Left hindlimb (tissue), 1 donor: ENCODE measurements at regions not wholly inside any gene's neighbourhood (a gene's known extent, or its start where the extent isn't known, plus 50 kb on each side); places are given as distances from the start of the nearest gene placed in this dataset.

Source experiments
- DNase-seq: peaks from one replicate; pipeline ENCODE4 v3.0.0-alpha.2; 2018

DNA sequence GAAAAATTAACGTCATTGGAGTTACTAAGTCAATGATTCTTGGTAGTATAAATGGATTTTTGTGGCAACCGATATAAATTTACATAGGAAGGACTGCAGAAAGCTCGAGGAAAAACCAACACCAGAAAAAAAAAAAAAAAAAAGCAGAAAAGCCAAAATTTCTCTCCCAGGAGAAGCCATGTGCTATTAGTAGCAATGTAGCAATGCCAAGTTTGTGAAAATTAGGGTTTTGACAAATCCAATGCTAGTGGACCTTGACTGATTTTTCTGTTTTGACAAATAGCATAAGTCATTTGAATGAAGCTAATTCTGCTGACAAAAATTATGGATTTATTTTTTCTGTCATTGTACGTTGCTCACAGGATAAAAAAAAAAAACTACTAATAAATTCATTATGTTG lies 1561.9 kb downstream of the MRPL39 start:
- no peak for DNase-seq

DNA sequence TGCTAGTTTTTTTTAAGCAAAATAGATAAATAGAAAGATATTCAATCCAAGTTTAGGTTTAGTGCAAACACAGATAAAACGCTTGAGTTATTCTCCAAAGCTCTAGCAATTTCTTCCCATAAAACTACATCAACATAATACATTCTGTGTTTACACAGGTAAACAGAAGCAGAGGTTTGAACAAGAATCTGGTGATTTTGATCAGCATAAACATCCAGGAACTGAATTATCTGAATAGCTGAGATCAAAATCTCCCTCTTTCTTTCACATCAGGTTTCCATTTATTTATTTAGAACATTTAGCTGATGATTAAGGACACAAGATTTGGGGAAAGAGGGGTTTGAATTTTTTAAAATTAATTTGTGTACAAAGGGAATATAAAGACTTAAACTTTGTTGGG lies 1564.6 kb downstream of the MRPL39 start:
- no peak for DNase-seq

DNA sequence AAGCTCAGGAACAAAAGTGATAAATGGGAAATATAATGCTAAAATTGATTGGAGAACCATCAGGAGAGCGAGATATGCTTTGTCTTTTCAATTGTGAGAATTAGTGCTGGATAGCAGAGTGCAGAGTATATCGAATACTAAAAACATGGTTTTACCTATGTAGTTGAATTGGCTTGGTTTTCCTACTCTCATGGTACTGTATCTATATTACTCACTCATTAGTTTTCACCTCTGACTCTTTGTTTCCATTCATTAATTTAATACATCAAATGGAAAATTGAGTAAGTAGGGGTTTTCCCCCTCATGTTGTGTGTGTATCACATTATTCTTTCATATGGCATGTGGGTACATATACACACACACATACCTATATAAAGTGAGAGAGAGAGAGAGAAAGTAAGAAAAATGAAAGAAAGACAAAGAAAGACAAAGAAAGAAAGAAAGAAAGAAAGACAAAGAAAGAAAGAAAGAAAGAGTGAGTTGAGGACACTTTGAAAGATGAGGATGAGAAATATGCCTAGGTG lies 1574.5 kb downstream of the MRPL39 start:
- no peak for DNase-seq

DNA sequence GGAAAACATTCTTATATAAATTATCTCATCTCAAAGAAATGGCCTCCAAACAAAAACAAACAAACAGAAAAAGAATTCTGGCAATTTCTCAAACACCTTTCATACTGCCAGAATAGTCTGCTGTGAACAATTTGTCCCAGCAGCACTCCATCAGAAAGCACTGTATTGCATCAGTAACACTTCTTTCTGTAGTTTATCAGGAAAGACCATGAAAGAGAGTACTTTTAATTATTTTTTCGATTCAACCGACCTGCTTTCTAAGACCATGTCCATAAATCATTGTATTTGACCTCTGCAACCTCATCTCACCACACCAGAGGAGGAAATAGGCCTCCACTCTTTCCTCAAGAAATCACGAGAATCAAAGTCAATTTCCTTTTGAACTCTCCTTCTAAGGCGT lies 1579.9 kb downstream of the MRPL39 start:
- DNase-seq, result no peak

DNA sequence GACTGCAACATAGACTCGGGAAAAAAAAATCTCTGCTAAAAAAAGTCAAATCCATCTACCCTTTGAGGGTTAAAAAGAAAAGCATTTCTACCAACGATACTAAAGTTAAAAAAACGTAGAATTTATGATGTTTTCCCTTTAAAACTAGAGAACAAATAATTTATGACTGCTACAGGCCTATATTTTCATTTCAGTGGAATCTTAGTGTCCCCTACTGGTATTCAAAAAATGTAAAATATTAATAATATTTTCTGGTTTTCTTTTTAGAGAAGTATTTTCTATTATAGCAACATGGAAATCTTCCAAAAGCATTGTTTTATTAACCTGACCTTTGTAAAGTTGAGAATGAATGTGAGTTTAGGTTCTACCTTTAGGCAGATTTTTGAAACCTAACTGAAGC lies 1582.2 kb downstream of the MRPL39 start:
- DNase-seq, result no peak

DNA sequence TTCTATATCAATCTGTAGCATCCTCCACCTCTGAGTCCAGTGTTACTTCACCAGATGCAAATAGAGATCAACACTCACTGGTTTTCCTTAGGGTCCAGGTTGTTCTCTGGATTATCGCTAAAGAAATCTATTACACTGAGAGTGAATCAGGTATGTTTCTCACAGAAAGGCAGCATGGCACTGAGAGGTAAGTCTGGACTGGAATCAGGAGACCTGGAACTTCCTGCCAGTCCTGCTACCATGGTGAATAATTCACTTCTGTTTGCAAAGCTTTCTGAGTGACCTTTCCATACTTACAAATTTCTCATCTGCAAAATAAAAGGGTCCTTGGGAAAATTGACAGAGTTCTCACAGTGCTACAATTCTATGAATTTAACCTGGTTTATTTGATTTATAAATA lies 1583.3 kb downstream of the MRPL39 start:
- no peak for DNase-seq

DNA sequence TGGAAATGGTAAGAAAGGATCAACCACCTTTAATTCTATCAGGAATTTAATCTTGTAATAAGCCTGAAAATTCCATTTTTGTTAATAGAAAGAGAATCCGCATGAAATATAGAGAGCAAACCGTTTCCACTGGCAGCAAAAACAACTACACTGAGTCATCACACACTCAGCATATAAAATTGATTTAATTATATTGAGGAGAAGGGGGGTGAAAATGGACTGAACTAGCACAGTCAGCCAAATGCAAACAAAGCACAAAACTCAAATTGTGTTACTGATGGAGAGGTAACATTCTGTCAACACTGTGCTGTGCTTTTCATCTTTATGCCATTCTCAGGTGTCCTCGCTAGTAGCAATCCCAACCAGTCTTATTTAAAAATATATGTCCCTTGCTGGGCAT lies 1583.9 kb downstream of the MRPL39 start:
- no peak for DNase-seq

DNA sequence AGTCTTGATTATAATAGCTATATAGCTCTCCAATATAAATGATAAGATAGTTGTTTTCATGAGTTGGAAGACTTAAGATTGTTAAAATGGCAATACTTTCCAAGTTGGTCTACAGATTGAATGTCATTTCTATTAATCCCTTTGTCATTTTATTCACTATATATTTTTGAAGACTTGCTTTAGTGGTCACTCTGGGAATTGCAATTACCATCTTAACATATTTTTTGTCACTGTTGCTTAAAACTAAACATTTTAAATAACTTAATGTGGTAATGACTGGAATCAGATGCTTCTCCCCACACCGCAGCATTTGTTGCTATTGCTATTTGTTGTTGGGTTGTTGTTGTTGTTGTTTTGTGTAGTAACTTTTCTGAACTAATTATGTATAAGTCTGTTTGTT lies 1592.9 kb downstream of the MRPL39 start:
- no peak for DNase-seq

DNA sequence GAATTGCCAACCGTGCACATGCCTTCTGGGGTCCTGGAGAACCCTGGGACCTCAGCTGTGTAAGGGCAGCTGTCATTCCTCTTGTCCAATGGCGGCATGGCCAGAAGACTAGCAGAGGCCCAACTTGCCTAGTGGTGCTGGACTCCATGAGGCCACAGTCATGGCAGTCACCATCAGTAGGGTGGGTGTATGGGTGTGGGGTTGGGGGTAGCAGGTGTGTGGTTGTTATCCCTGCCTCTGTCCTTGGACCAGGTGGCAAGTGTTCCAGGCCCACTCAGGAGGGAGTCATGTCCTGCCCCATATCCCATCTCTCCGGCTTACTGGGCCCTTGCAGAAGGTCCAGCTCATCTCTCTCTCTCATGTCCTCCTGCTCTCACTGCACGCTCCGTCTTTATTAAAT lies 1596.2 kb downstream of the MRPL39 start:
- no peak for DNase-seq

DNA sequence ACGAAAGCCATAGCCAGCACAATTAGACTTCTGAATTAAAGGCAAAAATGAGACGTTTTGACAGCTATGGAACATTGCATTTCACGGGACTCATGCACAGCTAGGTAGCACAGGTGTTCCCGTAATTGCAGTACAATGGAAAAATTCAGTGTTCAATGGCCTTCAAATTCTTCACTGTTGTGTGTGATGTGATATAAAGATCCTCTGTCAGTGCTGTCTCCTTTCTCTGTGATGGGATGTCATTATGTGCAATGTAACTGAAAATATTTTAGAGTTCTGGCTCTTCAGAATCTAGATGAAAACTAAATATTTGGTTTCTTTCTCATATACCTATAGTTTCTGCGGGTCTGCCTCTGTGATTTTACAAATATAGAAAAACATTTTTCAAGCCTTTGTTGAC lies 1599.7 kb downstream of the MRPL39 start:
- DNase-seq, result no peak

DNA sequence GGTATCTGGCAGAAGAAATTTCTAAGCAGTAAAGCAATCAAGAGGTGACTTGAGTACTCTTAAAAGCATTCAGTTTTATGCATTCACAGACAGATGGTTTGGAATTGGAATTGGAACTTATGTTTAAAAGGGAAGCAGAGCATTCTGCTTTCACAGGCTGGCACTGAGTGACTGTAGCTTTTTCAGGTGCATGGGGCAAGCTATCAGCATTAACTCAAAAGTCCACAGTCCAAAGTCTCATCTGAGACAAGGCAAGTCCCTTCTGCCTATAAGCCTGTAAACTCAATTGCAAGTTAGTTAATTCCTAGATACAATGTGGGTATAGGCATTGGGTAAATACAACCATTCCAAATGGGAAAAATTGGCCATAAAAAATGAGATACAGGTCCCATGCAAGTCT lies 1620.3 kb downstream of the MRPL39 start:
- no peak for DNase-seq

DNA sequence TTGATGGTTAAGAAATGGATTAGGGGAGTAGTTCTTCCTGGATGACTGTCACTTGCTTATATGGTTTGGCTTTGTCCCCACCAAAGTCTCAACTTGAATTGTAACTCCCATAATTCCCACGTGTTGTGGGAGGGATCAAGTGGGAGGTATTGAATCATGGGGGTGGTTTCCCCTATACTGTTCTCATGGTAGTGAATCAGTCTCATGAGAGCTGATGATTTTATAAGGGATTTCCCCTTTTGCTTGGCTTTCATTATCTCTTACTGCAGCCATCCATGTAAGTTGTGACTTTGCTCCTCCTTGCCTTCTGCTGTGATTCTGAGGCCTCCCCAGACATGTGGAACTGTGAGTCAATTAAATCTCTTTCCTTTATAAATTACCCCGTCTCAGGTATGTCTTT lies 1621.1 kb downstream of the MRPL39 start:
- DNase-seq, result no peak

DNA sequence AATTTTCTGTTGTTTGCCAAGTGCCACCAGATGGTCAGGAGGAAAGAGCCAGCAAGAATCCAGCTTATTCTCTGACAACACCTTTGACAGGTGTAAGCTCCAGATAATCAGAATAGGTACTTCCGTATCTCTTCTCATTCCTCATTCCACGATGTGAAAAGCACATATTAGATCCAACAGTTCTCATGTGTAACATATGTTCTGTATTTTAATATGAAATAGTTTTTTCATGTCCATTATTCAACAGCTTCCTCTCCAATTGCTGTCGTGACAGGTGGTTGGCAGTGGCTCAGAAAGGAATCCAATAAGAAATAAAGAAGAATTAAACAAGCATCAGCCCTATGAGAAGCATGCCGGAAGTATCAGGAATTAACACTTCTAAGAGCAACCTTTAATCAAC lies 1624.7 kb downstream of the MRPL39 start:
- DNase-seq, result no peak

DNA sequence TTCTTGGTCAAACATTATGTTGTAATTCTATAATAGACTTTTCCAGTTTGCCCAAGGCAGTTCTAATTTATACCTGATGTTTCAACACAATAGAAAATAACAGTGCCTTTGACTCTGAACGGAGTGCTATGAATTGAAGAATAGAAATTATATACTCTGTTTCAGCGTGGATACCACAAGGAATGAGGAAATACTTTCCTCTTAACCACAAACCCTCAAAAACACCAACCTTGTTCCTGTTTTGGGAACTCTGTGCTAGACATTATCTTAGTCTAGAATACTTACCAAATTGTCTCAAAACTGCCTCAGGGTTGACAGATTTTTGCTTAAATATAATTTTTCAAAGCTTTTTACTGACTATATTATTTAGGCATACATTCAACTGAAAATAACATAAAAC lies 1629.3 kb downstream of the MRPL39 start:
- no peak for DNase-seq

DNA sequence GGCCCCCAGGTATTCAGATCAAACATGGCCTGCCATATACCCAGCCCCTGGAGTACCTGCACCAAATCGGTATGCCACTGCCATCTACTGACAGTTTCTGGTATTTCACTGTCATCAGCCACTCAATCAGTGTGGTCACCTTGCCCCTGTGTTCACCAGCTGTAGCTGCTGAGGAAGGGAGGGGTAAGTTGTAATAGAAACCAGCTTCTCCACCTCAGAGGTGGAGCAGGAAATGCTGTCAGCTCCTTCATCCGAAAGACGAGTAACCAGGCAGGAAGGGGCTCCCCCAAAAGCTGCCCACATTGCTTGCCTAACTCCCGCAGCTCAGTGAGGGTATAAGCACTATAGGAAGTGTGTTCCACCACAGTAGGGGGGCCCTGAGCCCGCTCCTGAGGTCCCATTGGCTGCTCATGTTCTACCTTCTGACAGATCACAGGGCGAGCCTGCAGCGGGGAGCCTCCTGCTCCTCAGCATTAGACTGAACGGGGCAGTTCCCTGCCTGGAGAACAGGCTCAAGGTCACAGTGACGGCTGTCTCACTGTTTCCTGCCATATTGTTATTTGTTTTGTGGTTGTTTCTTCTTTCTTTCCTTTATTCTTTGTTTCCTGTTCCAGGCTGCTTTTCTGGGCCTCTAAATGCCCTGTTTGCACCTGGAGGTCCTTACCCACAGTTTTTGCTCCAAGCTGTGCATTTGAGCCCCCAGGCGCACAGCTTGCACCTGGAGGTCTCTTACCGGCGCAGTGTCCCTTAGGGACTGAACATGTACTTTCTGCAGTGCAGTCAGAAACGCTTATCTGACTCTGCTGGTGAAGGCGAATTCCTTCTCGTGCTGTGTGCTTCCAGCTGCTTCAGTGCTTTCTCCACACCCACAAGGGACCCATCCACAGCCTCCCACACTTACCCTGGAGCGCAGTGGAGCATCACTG lies 1638.3 kb downstream of the MRPL39 start:
- no peak for DNase-seq

DNA sequence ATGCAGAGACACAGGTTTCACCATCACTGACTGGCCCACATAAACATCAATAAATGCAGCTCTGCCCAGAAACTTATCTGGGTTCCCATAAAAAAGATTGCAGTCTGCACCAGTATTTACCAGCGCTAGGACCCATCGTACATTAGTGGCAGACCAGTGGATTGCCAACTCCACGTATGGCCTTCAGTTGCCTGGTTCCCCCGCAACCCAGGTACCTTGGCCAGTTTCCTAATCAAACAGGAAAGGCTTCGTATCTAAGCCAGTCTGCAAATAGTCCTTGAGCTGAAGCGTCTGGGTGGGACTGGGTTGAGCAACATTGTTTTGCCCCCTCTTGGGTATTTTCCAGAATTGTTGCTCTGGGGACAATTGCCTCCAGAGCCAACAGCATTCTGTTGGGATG lies 1639.3 kb downstream of the MRPL39 start:
- DNase-seq, result no peak

DNA sequence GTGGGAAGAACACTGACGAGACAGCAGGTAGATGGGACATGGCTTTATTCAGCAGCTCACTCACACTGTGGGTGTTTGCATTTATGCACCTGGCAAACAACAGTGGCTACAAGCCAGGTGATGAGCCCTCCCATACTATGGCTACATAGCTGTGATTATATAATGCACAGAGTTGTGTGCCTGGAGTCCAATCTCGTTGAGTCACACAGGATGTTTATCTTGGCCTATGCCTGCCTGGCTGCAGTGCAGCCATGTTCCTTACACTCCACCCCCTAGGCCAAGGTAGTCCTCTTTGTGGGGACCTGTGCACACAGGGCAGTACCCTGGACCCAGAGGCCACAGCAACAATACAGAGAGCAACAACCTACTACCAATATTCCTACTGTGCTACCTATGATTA lies 1643.8 kb downstream of the MRPL39 start:
- no peak for DNase-seq

DNA sequence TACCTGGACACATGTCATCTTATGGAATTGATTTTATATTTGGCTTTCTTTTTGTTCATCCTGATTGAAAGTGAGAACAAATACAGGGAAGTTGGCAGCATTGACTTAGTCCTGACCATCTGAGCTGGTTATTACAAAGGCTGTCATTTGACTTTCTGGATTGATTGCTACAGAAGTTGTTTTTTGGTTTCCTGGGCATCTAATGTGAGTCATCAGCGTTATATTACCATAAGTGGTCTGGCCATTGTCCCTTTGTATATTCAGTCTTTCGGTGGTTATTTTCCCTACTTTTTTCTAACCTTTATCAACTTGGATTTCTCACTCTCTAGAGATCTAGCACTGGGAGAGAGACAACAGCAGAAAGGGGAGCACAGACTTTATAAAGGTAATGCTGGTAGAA lies 1646.5 kb downstream of the MRPL39 start:
- no peak for DNase-seq

DNA sequence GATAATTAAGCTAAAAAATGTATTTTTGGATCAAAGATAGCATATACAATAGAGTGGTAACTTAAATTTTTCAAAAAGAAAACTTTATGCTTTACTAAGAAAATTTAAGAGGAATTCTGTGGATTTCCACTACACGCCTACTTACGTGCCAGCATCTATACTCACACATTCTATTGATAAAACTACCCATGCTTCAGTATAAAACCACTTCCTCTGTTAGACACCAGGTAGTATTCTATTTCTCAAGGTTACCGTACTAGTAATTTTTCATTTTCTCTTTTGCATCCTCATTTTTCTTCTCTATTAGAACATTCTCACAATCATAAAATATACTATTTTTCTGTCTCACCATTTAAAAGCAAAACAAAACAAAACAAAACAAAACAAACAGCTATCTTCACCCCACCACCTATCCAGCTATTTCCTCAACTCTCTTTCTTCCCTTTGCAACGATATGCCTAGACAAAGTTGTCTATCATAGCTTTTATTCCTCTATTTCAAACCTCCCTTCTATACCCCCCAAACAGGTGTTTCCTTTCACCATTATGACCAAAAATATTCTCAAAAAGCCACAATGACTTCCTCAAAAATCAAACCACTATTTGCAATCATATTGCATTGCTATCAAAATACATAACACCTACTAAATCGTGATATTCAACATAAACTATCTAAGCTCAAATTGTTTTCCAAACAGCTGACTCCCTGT lies 1652.0 kb downstream of the MRPL39 start:
- no peak for DNase-seq

DNA sequence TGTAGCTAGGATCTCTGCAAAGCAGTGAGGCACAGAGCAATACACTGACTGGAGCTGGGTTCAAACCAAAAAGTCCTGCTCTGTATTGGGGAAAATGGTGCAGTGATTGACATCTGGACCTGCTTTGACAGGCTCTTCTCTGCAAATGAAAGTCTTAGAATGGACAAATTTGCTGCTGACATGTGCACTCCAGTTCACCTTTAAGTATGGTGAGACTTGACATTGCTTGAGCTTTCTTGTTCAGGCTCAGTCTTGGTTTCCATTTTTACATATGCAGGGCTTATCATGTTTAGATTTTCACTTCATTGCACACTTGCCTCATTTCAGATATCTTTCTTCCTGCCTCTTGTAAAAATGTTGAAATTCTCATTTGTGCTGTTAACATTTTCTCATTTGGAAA lies 1655.0 kb downstream of the MRPL39 start:
- DNase-seq, result no peak

DNA sequence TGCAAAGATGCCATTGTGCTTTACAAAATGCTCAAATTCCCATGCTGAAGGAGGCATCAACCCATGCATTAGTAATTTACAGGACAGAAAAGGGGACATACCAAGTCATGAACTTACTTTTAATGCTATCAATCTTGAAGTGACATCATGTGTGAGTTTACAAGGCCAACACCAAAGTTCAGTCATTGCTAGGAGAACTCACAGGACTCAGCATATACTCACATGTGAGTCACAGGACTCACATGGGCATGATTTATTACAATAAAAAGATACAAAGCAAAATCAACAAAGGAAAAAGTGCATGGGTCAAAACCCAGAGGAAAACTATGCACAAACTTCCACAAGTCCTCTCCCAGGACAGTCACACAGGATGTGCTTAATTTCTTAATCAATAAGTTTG lies 1656.0 kb downstream of the MRPL39 start:
- no peak for DNase-seq

DNA sequence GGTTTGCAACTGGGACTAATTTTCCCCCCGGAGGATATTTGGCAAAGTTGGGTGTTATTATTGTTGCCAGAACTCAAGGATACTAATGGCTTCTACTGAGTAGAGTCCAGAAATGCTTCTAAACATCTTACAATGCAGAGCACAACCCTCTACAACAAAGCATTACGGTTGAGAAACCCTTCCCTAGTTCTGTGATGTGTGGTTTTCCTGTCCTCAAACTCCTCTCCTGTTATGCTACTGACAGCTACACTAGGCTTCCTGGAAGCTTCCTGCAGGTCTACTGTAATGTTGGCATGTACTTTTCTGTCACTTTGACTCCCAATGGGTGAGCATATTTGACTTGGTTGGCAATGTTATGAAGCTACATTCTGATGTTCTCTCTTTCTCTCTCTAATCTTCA lies 1656.9 kb downstream of the MRPL39 start:
- DNase-seq, result no peak

DNA sequence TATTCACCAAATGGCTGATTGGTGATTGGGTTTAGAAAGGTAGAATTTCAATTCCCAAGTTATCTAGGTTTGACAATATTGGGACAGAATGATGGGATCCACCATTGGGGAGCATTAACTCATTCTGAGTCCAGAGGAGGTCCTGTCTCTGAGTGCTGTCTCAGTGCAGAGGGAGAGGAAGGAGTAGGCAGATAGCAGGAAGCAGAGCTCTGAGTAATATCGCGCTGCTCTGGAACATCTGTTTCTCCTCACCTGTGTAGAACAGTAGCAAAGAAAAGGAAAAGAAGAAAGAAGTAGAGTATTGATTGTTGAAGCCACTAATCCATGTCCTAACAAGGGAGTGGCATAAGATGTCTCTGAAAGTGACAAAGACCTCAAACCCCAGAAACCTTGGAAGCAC lies 1657.8 kb downstream of the MRPL39 start:
- no peak for DNase-seq

DNA sequence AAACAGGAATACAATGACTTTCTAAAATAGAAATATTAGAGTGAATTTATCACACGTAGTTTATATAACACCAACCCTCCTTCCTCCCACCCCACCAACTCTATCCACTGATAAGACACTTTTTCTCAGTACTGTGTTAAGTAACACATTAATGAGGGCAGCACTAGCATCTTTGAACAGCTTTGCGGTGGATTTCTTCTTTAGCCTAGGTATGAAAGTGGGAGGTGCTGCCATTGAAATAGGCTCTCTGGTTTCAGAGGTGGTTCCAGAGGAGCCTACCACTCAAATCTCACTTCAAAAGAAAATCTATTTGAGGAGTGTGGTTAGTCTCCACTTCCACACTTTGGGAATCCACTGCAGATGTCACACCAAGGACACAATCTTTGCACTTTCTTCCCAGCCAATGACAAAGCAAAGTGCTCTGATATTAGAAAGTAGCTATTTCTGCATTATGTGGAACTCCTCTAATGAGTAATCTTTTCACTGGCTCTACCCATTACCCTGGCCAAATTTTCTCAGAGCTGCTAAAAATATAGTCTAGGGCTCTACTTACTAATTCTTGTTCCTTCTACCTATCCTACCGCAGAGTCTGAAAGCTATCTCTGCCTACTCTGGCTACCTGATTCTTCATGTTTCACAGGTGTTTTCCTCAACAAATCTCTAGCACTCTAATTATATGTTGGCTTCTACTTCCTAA lies 1667.8 kb downstream of the MRPL39 start:
- no peak for DNase-seq
